IPS-20b (cell line): ENCODE measurements at regions not wholly inside any gene's neighbourhood (a gene's known extent, or its start where the extent isn't known, plus 50 kb on each side); places are given as distances from the start of the nearest gene placed in this dataset.

Experiments used
- H3K27ac ChIP-seq: one replicate; pipeline ENCODE4 v1.5.1; 2013; ENCODE audit warnings: low read length
- H3K27me3 ChIP-seq: 2 replicates; pipeline ENCODE4 v1.6.1; 2013; ENCODE audit warnings: mild to moderate bottlenecking, low read length, inconsistent platforms; ENCODE audit not compliant: insufficient read depth
- H3K36me3 ChIP-seq: 2 replicates; pipeline ENCODE4 v1.6.1; 2013; ENCODE audit warnings: low read depth, mild to moderate bottlenecking, inconsistent platforms, low read length, moderate library complexity; ENCODE audit not compliant: insufficient read depth
- H3K4me1 ChIP-seq: 2 replicates; pipeline ENCODE4 v1.6.1; 2013; ENCODE audit warnings: mild to moderate bottlenecking, control low read depth, inconsistent platforms, low read length, moderate library complexity; ENCODE audit not compliant: insufficient read depth
- H3K4me3 ChIP-seq: 2 replicates; pipeline ENCODE4 v1.5.1; 2013; ENCODE audit warnings: mild to moderate bottlenecking, low read length, inconsistent platforms
- H3K9ac ChIP-seq: 2 replicates; pipeline ENCODE4 v1.6.1; 2013; ENCODE audit warnings: low read depth, mild to moderate bottlenecking, inconsistent platforms, low read length, moderate library complexity
- H3K9me3 ChIP-seq: 2 replicates; pipeline ENCODE4 v1.6.1; 2013; ENCODE audit warnings: mild to moderate bottlenecking, low read depth, low read length, inconsistent platforms; ENCODE audit not compliant: insufficient read depth

- peaks cover 55% of the 10 kb centered on the region for H3K4me1 ChIP-seq
- no peaks in the 10 kb centered on the region for H3K9me3 ChIP-seq
- no peaks in the 10 kb centered on the region for H3K27me3 ChIP-seq
- H3K36me3 ChIP-seq: no peaks in the 10 kb centered on the region
- H3K9ac ChIP-seq: no peak overlapping the region
- H3K4me3 ChIP-seq: no peak overlapping the region
- no peak overlapping the region for H3K27ac ChIP-seq
These were observed 135.8 kb upstream of the HAAO start for GRCh38 chr2:42928161-42928691.

GRCh38 chr2:42927334-42928160 is 135.2 kb upstream of the HAAO start:
- H3K4me1 ChIP-seq: peaks cover 55% of the 10 kb centered on the region
- H3K27ac ChIP-seq: no peak overlapping the region
- no peak overlapping the region for H3K9ac ChIP-seq
- H3K36me3 ChIP-seq: no peaks in the 10 kb centered on the region
- no peaks in the 10 kb centered on the region for H3K9me3 ChIP-seq
- H3K4me3 ChIP-seq: no peak overlapping the region
- no peaks in the 10 kb centered on the region for H3K27me3 ChIP-seq

GRCh38 chr2:42926434-42927333 is 134.3 kb upstream of the HAAO start:
- peaks cover 51% of the 10 kb centered on the region for H3K4me1 ChIP-seq
- peak overlapping the region; percentile 43 for H3K27ac ChIP-seq
- H3K9ac ChIP-seq: peak overlapping the region; percentile 60; the same call in 1 of the 2 replicates

DNA sequence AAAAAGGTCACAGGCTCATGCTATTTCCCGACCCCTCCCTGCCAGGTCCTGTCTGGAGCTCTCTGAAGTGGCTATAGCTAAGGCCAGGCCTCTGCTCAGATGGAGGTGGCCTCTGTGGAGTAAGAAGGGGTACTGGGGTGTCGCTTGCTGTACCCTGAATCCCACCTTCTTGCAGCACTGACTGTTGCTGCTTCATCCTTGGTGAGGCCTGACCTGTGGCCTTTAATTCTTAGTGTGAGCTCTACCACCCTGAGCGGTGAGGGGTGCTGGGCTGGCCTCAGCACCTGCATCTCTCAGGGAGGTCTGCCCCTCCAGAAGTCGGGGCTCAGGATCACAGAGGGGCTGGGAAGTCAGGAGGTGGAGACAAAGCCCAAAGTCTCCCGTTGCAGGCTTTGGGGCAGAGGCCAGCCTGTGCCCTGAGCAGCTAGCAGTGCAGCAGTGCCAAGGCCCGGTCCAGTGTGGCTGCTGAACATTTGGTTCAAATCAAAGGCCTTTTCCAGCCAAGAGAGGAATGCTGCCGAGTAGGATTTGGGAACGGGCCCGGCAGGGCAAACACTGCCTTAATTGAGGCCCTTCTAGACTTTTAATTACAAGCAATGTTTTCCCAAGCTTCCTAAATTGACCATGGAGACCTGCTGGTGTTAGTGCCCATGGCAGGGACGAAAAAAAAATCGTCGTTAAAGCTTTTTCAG is 133.5 kb upstream of the HAAO start:
- Histone ChIP-seq H3K9me3 (no peaks in the 10 kb centered on the region), H3K27me3 (no peaks in the 10 kb centered on the region), H3K27ac (peak overlapping the region; percentile 43), H3K36me3 (no peaks in the 10 kb centered on the region), H3K4me3 (no peak overlapping the region), H3K4me1 (peaks cover 49% of the 10 kb centered on the region), H3K9ac (peak overlapping the region; percentile 60; the same call in 1 of the 2 replicates)

More at GRCh38 chr2:42926434-42927333, 134.3 kb upstream of the HAAO start:
- Histone ChIP-seq H3K36me3 (no peaks in the 10 kb centered on the region), H3K9me3 (no peaks in the 10 kb centered on the region), H3K27me3 (no peaks in the 10 kb centered on the region), H3K4me3 (no peak overlapping the region)

DNA sequence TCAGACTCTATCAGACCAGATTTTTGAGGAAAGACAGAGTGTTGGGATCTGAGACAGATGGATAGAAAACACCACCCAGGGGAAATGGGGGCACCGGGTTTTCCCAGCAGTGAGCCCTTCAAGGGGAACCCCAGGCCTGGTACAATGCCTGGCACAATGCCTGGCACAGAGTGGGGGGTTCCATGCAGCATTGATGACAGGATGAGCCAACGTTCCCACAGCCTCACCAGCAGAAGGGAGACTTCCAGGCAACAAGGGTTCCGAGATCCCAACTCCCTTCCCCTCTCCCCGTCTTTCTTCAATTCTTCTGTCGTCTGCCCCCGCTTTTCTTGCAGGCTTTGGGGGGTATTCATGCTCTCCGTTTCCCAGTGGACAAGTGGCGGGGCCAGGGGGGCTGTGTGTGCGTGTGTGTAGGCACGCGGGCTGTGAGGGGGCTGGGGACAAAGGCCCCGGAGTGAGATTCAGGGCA is 132.1 kb upstream of the HAAO start:
- H3K4me1 ChIP-seq: peaks cover 39% of the 10 kb centered on the region
- peak overlapping the region; percentile 27; the same call in 1 of the 2 replicates for H3K4me3 ChIP-seq
- H3K27ac ChIP-seq: peak overlapping the region; percentile 43

DNA sequence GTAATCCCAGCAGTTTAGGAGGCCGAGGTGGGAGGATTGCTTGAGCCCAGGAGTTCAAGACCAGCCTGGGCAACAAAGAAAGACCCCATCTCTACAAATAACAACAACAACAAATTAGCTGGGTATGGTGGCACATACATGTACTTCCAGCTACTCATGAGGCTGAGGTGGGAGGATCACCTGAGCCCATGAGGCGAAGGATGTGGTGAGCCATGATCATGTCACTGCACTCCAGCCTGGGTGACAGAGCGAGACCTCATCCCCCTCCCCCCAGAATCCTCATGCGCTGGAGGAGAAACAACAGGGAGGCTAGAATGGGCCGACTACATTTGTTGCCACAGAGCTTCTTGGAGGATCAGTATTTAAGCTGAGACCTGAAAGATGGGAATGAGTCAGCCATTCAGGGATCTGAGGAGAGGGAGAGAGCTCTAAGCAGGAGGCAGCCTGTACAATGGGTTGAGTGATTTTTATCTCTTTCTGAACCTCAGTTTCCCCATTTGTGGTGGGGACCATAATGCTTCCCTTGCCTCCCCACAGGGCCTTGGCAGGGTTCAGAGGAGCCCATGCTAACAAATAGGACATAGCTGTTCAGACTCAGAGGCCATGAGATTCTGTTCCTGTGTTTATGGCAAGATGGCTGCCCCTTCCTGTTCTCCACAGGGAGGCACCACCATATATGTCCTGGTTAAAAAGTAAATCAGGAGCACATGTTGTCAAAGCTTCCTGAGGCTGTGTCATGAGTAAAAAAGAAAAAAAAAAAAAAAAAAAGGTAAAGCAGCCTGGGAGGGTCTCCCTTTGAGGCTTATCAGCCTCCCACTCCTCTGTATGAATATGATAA is 131.4 kb upstream of the HAAO start:
- H3K36me3 ChIP-seq: no peaks in the 10 kb centered on the region
- peak overlapping the region; percentile 43 for H3K27ac ChIP-seq
- H3K4me3 ChIP-seq: no peak overlapping the region
- H3K9ac ChIP-seq: peak overlapping the region; percentile 60
- no peaks in the 10 kb centered on the region for H3K27me3 ChIP-seq
- no peaks in the 10 kb centered on the region for H3K9me3 ChIP-seq
- peaks cover 35% of the 10 kb centered on the region for H3K4me1 ChIP-seq

More for the DNA sequence above, 132.1 kb upstream of the HAAO start:
- Histone ChIP-seq H3K36me3 (no peaks in the 10 kb centered on the region), H3K9ac (peak overlapping the region; percentile 60), H3K27me3 (no peaks in the 10 kb centered on the region), H3K9me3 (no peaks in the 10 kb centered on the region)

- no peaks in the 10 kb centered on the region for H3K27me3 ChIP-seq
- H3K4me1 ChIP-seq: peaks cover 29% of the 10 kb centered on the region
- H3K36me3 ChIP-seq: no peaks in the 10 kb centered on the region
- no peak overlapping the region for H3K27ac ChIP-seq
- no peak overlapping the region for H3K9ac ChIP-seq
- H3K9me3 ChIP-seq: no peaks in the 10 kb centered on the region
- no peak overlapping the region for H3K4me3 ChIP-seq
These were observed 130.6 kb upstream of the HAAO start for GRCh38 chr2:42922790-42923579.

DNA sequence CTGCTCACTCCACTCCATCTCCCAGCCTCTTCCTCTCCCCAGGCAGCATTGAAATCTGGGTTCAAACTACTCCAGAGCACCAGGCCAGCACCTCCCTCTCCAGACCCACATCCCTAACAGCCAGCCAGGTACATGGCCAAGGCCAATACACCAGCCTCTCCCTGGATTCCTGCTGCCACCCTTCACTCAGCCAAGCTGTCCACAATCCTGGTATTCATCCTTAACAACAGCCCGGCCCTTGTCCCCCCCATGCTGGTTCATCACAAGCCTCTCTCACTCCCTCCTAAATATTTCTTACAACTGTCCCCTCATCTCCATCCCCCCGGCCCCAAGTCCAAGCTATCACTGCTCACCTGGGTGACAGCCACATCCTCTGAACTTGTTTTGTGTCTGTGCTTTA is 129.9 kb upstream of the HAAO start:
- Histone ChIP-seq H3K4me1 (peaks cover 26% of the 10 kb centered on the region), H3K27ac (no peak overlapping the region), H3K9me3 (no peaks in the 10 kb centered on the region), H3K4me3 (no peak overlapping the region), H3K27me3 (no peaks in the 10 kb centered on the region), H3K9ac (no peak overlapping the region), H3K36me3 (no peaks in the 10 kb centered on the region)

DNA sequence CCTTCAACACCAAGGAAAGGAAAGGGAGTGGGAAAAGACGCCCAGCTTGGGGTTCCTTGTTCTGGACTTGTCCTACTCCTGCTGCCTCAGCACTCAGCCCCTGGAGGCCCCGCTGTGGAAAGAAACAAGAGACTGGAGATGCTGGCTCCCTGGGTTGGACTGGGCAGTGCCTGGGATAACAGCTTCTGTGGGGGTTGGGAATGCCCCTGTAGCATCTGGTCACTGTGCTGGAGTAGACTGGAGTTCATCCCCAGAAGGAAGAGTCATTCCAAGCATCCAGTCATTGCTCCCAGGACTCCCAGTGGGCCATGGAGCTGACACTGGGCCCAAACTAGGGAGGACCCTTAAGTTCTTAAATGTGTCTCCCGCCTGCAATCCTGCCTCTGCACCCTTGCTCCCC is 129.3 kb upstream of the HAAO start:
- H3K27me3 ChIP-seq: no peaks in the 10 kb centered on the region
- no peak overlapping the region for H3K27ac ChIP-seq
- no peak overlapping the region for H3K9ac ChIP-seq
- peaks cover 26% of the 10 kb centered on the region for H3K4me1 ChIP-seq
- no peaks in the 10 kb centered on the region for H3K36me3 ChIP-seq
- H3K4me3 ChIP-seq: no peak overlapping the region
- no peaks in the 10 kb centered on the region for H3K9me3 ChIP-seq

DNA sequence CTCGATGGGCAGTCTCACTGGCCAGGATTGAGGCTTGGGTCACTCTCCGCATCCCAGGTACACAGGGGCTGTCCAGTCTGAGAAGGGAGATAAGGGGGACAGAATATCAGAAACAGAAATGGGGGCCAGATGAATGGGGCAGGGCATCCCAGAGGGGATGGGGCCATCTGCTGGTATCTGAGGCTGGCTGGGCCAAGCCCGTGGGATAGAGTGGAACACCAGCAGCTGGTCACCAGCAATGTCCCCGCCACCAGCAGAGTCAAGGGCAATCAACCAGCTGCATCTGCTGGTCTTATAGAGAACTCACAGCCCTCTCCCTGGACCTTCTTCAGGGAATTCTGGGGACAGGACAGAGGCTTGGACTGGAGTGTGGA is 128.8 kb upstream of the HAAO start:
- no peak overlapping the region for H3K27ac ChIP-seq
- no peak overlapping the region for H3K4me3 ChIP-seq
- no peaks in the 10 kb centered on the region for H3K9me3 ChIP-seq
- peaks cover 23% of the 10 kb centered on the region for H3K4me1 ChIP-seq
- no peak overlapping the region for H3K9ac ChIP-seq
- no peaks in the 10 kb centered on the region for H3K36me3 ChIP-seq
- no peaks in the 10 kb centered on the region for H3K27me3 ChIP-seq
